T follicular helper cell (primary cell): ENCODE measurements at regions not wholly inside any gene's neighbourhood (a gene's known extent, or its start where the extent isn't known, plus 50 kb on each side); places are given as distances from the start of the nearest gene placed in this dataset.

Source experiments
- DNase-seq: peaks from one replicate; pipeline ENCODE4 v3.0.0-alpha.2; 2020; ENCODE audit warnings: low read depth

- DNase-seq: no peak
Measured at GRCh38 chr22:48217596-48217995, 1455.1 kb downstream of the TBC1D22A start.

GRCh38 chr22:48212727-48213126 lies 1450.3 kb downstream of the TBC1D22A start:
- DNase-seq: no peak

DNA sequence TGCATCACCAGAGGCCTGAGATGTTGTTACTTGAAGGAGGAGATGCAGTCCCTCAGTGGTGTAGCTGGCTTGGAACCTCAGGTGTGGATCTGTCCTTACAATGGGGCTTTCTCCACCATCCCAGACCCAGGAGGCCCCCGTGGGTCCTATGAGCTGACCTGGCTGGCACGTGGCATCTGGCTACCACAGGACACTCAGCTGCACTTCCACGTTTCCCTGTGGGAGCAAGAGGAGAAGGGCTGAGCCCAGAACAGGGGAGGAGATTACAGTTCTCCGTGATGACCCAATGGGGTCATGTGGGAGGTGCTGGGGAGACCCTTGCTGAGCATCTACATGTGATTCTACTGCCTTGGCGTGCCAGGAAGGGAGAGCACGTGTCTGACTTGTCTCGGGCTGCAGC lies 1448.4 kb downstream of the TBC1D22A start:
- no peak for DNase-seq

DNA sequence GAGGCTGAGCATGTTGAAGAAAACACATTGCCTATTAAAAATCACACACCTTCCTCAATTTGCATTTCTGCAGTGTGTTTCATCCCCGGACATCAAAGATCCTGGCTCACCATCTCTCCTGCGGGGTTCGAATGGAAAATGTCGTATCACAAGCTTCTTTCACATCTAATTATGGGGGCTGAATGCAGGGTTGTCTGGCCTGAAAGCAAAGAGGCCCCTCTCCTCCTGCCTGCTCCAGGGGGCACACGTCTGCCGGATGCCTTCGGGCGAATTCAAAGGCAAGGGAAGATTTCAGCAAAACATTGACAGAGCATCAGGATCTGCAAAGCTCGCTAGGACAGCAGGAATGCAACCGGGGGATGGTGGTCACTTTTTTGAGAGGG lies 1447.7 kb downstream of the TBC1D22A start:
- DNase-seq: no peak

- no peak for DNase-seq
Measured at GRCh38 chr22:48209473-48210197, 1447.2 kb downstream of the TBC1D22A start.

- no peak for DNase-seq
Measured at GRCh38 chr22:48208894-48209293, 1446.4 kb downstream of the TBC1D22A start.

DNA sequence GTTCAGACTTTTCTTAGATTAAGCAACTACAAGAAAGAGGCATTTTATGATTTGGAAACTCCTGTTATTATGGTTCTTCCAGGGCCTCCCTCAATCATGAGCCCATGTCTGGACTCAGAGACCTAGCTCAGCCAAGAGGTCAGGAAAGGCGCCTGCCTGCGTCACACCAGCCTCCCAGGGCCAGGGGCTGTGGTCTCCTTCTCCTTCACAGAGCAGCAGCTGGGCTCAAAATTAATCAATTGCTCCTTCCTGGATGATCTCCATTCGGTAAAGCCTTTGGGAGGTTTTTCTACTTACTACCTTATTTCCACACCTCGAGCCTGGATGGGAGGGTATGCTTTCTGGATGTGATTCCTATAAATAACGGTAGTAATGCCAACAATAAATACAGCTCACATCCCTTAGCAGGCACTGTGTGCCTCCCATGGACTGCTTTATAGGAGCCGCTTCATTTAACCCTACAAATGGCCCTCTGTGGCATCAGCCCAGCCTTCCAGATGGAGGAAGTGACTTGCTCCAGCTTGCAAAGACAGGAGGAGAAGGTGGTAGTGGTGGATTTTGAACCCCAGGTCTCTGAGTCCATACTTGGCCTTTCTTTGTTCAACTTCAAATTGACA lies 1445.6 kb downstream of the TBC1D22A start:
- no peak for DNase-seq

- no peak for DNase-seq
Measured at GRCh38 chr22:48205790-48206189, 1443.3 kb downstream of the TBC1D22A start.

GRCh38 chr22:48205161-48205560 lies 1442.7 kb downstream of the TBC1D22A start:
- no peak for DNase-seq

GRCh38 chr22:48204296-48204695 lies 1441.8 kb downstream of the TBC1D22A start:
- no peak for DNase-seq

- no peak for DNase-seq
Measured at GRCh38 chr22:48199667-48200066, 1437.2 kb downstream of the TBC1D22A start.

GRCh38 chr22:48198489-48199459 lies 1436.3 kb downstream of the TBC1D22A start:
- DNase-seq: no peak

DNA sequence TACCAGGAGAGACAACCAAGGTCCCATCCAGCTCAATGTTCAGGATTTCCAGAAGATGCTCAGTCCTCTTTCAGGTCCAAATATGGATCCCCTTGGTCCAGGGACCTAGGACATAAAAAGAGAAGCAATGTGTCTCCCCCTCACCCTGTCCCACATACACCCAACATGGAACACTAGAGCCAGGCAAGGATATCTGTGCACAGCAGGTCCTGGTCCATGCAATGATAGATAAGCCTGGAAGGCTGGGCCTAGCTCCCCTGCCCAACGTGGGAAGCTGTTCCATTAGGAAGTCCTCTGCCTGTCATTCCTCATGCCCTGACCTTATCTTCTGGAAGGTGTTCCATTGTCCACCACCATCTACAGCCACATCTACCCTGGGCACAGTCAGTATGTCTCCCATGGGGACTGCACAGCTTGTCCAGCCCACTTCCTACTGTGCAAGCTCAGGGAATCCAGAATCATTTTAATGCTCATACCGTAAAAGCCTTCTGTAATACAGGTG lies 1434.8 kb downstream of the TBC1D22A start:
- DNase-seq: no peak

DNA sequence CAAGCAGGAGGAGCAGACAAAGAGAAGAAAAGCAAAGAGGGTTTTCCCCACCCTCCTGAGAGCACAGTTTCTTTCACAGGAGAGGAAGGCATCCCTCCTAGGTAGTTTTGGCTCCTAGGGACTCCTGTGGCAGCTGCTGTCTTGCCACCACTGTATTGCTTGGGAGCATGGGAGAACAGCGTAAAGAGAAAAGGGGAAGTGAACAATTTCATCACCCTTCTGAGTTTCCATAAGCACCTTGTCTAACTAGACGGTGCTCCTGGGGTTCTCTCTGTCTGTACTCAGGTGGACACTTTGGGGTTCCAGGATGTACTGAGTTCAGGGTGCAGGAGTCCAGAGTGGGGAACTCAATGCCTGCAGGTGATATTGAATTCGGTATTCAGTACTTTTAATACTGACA lies 1430.5 kb downstream of the TBC1D22A start:
- DNase-seq: no peak

DNA sequence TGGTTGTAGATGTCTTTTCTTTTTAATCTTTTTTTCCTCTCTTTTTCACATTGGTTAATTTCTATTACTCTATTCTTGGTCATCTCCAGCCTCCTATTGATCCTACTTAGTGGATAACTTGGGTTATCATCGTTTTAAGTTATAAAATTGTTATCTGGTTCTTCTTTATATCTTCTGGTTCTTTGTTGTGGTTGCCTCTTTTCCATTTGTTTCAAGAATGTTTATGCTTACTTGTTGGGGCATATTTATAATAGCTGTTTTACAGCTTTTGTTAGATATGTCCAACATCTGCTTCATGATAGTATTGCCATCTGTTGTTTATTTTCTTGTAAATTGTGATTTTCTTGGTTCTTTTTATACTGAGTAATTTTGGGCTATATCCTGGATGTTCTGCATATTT lies 1429.6 kb downstream of the TBC1D22A start:
- no peak for DNase-seq

GRCh38 chr22:48188231-48188721 lies 1425.8 kb downstream of the TBC1D22A start:
- no peak for DNase-seq

GRCh38 chr22:48187356-48187755 lies 1424.9 kb downstream of the TBC1D22A start:
- no peak for DNase-seq

GRCh38 chr22:48186146-48186790 lies 1423.8 kb downstream of the TBC1D22A start:
- DNase-seq: no peak

DNA sequence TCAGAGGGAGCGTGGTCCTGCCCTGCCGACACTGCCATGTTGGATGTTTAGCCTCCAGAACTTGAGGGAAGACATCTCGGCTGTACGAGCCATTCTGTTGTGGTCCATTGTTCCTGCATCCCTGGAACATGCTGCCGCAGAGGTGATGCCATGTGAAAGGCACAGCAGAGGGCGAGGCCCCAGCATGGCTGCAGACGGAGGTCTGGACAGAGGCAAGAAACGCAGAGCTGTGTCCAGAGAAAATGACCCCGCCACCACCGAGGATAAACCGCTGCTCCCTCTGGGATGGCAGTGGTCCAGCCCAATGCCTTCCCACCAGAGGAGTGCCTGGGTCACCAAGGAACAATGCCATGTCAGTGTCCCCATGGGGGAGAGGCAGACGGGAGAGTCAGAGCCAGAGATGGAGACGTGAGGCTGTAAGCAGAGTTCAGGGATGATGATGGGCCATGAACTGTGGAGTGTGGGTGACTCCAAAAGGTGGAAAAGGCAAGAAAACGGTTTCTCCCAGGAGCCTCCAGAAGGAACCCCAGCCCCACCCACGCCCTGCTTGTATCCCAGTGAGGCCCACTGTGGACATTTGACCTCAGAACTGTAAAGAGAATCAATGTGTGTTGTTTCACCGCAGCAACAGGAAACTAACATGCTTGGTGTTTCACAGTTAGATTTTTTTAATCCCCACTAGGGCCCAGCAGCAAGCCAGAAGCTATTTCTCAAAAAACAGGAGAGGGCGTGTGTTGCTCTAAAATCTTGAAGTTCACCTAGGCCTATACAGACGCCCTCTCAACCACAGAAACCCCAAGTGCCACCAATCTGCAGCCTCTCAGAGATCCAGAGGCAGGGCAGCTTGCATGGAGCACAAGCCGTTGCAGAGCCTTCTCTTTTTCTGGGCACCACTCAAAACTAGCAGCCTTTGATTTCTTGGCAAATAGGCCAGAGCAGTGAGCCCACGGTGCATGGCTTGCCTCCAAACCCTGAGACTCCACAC lies 1422.9 kb downstream of the TBC1D22A start:
- no peak for DNase-seq
